ENCODE measurements at regions not wholly inside any gene's neighbourhood (a gene's known extent, or its start where the extent isn't known, plus 50 kb on each side); places are given as distances from the start of the nearest gene placed in this dataset.
"Not testable (repeated sequence)": the region's sequence is repeated elsewhere in the genome, so short reads cannot be mapped to it uniquely, and the experiment has no call there.

DNA sequence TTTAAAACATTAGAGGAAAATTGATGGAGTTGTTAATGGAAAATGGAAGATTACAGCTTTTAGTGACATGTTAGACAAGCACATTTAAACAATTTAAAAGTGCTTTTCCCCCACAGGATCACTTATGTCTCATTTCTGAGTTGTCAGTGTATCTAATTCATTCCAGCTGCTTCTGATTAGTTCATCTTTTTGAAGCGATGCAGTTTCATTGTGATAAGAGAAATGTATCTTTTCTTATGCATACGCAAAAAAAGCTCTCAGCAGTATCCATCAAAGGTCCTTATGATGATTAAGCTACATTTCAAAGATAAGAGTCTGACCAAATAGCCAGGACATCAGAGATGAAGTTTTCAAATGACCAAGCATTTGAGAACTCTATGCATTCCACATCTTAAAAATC is 572.6 kb upstream of the SYNCRIP start:
- no peak for DNase-seq

DNA sequence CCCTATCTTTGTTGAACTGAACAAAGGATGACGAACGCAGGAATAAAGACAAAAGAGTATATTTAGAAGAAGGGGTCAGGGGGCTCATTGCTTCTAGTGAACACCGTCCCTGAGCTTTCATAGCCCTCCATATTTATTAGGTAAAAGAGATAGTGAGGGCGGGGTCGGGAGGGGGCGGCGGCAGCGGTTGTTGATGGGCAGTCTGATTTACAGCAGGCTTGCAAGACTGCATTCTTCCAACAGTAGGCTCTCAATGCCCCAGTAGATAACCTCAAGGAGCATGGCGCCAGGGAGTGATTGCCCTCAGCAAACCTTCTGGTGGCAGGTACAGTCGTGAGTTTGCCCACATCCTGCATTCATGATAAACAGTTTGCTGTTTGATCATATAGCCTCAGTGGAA is 563.3 kb upstream of the SYNCRIP start:
- no peak for DNase-seq

DNA sequence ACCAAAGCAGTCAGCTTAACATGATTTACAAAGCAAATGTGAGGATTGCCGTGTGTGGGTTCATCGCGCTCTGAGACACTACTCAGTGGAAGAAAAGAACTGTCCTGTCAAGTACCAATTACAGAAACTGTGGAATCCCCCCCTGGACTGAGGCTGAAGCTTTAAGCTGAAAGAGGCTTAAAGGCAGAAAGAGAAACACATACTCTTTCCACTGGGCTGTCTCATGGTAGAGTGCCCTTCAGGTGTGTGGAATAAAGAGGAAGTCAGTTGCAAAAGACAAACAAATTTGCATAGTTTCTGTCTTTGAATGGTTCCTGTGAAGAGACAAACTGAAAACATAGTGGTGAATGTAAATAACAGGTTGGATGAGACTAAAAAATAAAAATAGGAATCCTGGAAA is 560.4 kb upstream of the SYNCRIP start:
- no peak for DNase-seq

DNA sequence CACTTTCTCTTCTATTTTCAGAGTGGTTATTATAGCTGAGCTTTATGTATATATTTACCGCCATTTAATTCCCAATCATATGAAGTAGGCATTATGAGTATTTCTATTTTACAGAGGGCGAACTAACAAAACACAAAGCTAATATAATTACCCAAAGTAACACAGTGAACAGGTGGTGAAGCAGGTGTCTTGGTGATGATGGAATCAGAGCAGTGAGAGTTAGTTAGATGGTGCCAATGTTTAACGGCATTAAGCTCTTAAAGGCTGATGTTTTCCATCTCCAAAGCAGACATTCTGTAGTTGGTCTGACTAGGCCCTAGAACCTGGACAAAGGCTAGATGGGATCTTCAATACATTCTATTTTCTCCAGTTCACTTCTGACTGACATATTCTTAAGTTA is 551.1 kb upstream of the SYNCRIP start:
- no peak for DNase-seq

- DNase-seq: peak; percentile 2
Observed at GRCh38 chr6:86192123-86192522, 549.4 kb upstream of the SYNCRIP start.

DNA sequence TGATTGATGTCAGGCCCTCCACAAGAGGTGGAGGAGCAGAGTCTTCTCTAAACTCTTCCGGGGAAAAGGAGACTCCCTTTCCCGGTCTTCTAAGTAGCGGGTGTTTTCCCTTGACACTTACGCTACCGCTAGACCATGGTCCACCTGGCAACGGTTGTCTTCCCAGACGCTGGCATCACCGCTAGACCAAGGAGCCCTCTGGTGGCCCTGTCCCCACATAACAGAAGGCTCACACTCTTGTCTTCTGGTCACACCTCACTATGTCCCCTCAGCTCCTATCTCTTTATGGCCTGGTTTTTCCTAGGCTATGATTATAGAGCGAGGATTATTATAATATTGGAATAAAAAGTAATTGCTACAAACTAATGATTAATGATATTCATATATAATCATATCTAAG is 532.5 kb upstream of the SYNCRIP start:
- DNase-seq: not testable (repeated sequence)

- no peak for DNase-seq
Observed at GRCh38 chr6:86154852-86155251, 512.2 kb upstream of the SYNCRIP start.

DNA sequence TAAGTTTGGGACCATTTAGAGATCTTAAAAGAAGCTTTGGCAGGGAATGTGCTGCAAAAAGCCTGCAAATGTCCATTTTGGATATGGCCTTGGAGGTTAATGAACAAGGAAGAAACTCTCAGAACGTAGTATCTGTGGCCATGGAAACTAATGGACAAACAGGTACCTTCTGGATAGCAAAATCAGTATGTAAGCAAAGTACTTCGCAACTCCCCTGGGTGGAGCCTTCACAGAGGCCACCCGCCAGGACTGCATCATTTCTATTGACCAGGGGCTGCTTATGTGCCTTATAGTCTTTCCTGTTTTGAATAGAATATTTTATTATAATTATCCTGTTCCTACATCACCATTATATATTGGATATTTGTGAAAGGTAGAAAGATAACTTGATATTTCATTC is 510.8 kb upstream of the SYNCRIP start:
- DNase-seq: no peak

DNA sequence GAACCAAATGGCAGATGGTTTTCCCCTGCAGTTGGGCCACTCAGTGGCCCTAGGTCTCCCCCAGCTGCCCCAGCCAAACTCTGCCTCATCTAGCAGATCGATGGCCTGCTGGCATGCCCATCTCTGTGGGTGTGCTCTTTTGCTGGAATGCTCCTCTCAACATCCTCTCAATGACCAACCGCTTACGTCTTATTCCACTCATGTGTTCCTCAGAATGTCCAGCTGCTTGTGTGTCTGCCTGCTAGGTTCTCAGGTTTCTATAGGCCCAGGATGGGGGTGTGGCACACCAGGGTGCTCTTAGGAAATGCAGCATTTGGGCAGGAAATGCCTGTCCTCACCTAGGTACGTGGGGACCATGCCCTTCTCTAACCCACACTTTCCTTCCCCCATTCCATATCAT is 509.9 kb upstream of the SYNCRIP start:
- DNase-seq: no peak

GRCh38 chr6:86148586-86148985 is 505.9 kb upstream of the SYNCRIP start:
- DNase-seq: no peak

GRCh38 chr6:86147859-86148258 is 505.2 kb upstream of the SYNCRIP start:
- DNase-seq: no peak

GRCh38 chr6:86147311-86147710 is 504.6 kb upstream of the SYNCRIP start:
- DNase-seq: no peak

DNA sequence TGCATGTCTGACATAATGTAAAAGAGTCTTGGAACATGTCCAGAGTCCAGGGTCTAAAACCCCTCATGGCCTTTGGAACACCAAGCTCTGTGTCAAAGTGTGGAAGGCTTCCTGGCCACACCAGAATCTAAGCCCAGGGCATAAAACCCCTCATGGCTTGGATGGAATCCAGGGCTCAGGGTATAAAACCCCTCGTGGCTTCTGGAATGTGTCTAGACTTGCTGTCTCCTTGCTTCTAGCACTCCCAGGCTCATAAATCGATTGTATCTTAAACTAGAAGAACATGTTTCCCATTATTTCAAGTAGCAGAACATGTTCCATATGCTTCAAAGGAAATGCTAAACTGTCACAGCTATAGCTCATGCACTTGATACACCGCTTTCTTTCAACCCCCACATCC is 504.1 kb upstream of the SYNCRIP start:
- DNase-seq: not testable (repeated sequence)

DNA sequence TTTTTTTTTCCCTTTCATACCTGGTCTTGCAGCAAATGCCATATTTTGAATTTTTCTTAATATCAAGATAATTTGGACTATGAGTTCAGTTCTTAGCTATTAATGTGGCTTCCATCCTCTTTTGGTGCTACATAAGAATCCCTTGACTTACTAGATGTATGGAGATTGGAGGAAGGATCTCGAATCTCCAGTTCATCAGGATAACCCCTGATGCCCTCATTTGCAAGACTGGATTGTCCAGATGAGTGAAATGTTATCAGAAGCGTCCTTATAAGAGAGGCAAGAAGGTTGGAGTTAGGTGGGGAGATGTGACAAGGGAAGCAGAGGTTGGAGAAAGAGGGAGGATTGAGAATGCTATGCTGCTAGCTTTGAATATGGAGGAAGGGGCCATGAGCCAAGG is 499.6 kb upstream of the SYNCRIP start:
- DNase-seq: no peak

GRCh38 chr6:86128130-86128814 is 485.6 kb upstream of the SYNCRIP start:
- no peak for DNase-seq

- no peak for DNase-seq
Observed at GRCh38 chr6:86122086-86122485, 479.4 kb upstream of the SYNCRIP start.

DNA sequence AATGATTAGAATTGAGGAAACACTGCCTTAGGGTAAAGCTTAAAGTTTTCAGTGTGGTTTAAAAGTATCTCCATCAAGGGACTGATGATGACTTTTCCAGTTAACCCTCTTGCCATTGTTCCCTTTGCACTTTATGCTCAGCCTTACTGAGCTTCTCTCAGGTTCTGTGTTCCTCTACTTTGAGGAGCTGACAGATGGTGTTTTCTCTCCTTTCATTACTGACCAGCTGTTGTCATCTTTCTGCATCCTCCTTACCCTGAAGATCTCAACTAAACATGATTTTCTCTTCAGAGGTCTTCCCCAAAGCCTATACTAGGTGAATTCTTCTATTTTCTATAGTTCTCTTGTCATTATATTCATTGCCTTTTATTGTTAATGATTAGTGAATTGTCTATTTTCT is 475.6 kb upstream of the SYNCRIP start:
- no peak for DNase-seq

- no peak for DNase-seq
Observed at GRCh38 chr6:86107985-86108384, 465.3 kb upstream of the SYNCRIP start.

DNA sequence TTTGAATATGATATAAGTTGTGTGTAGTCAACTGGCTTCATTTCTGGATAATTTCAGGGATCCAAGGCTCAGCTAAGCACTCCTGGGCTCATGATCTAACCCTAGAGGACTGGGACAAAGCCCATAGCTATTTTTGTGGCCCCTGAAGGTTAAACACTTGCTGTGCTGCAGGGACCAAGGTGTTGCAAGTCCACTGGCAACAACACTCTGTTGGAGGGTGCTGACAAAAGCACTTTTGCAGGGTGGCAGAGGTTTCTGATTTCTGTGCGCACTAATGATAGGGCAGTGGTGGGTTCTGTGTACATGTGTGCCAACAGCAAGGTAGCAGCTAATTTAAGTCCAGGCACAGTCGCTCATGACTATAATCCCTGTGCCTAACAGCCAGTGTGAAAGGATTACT is 445.3 kb upstream of the SYNCRIP start:
- DNase-seq: no peak

DNA sequence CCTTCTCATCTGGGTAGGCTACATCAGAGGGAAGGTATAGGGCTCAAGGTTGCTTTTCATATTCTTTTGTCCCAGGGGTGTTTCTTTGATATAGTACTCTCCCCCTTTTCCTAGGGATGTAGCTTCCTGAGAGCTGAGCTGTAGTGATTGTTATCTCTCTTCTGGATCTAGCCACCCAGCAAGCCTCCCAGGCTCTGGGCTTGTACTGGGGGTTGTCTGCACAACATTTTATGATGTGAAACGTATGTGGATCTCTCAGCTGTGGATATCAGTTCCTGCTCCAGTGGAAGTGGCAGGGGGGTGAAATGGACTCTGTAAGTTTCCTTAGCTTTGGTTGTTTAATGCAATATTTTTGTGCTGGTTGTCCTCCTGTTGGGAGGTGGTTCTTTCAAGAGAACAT is 437.3 kb upstream of the SYNCRIP start:
- DNase-seq: no peak

DNA sequence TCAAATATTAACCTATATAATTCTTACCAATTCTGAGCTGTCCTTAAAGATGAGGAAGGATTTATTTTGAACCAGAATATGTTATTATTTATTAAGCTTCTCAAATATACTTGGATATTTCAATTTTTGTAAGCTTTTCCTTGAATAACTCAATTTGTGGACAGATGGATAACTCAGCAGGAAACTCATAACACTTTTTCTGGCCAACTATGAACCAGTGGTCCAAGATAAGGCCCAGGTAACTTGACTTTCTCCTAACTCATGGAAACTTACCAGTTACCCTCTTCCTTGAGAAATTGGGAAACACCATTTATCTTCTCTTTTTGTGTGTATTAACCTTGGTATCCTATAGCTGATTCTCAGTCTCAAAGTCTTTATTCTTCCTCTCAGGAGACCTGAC is 427.5 kb upstream of the SYNCRIP start:
- DNase-seq: no peak

DNA sequence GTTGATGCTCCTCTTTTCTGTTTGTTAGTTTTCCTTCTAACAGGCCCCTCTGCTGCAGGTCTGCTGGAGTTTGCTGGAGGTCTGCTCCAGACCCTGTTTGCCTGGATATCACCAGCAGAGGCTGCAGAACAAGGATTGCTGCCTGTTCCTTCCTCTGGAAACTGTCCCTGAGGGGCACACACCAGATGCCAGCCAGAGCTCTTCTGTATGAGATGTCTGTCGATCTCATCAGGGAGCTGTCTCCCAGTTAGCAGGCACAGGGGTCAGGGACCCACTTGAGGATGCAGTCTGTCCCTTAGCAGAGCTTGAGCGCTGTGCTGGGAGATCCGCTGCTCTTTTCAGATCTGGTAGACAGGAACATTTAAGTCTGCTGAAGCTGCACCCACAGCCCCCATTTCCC is 422.3 kb upstream of the SYNCRIP start:
- DNase-seq: not testable (repeated sequence)

DNA sequence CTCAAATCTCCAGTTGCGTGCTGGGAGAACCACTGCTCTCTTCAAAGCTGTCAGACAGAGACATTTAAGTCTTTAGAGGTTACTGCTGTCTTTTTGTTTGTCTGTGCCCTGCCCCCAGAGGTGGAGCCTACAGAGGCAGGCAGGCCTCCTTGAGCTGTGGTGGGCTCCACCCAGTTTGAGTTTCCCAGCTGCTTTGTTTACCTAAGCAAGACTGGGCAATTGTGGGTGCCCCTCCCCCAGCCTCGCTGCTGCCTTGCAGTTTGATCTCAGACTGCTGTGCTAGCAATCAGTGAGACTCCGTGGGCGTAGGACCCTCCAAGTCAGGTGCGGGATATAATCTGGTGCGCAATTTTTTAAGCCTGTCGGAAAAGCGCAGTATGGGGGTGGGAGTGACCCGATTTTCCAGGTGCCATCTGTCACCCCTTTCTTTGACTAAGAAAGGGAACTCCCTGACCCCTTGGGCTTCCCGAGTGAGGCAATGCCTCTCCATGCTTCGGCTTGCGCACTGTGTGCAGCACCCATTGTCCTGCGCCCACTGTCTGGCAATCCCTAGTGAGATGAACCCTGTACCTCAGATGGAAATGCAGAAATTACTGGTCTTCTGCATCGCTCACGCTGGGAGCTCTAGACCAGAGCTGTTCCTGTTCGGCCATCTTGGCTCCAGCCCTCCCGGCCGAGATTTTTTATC is 414.8 kb upstream of the SYNCRIP start:
- not testable (repeated sequence) for DNase-seq

DNA sequence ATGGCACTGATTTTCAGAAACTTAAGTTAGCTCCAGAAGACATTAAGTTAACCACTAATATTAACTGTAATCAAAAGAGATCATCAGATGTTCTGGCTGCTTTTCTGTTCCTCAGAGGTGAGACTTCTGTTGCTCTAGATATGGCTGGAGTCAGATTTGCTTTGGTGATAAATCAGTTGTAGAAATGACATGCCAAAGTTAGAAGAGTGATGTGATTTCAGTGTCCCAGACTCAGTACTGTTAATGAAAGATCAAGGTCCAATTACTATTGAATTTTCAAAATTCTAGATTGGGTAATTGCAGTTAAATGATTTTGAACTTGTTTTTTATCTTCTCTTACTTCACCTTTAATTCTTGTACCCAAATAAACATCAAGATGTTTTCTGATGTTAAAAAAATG is 402.4 kb upstream of the SYNCRIP start:
- no peak for DNase-seq

- DNase-seq: no peak
Observed at GRCh38 chr6:86042214-86042613, 399.5 kb upstream of the SYNCRIP start.
